ENCODE measurements at regions not wholly inside any gene's neighbourhood (a gene's known extent, or its start where the extent isn't known, plus 50 kb on each side); places are given as distances from the start of the nearest gene placed in this dataset.

DNA sequence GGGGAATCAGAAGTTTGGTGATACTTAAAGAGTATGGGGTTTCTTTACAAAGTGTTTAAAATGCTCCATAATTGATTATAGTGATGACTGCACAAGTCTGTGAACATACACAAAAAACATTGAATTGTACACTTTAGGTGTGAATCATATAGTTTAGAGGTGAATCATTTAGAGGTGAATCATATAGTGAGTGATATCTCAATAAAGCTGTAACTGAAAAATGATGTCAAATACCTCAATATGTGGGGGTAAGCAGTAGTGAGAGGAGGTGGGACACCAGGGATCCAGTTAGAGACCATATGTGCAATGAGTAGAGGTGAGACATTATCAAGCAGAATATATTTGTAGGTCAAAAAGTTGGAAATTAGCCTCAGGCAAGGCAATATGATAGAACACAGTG lies 264.5 kb downstream of the PMP22 start:
- H3K27ac Mint-ChIP-seq, result no peak overlapping the region
- no peak overlapping the region for H2AFZ ChIP-seq (replicated peaks)
- H3F3A ChIP-seq (ENCODE audit: low read depth), result no peaks in the 10 kb centered on the region
- peaks cover 4% of the 10 kb centered on the region for H3K9me3 Mint-ChIP-seq
- no peaks in the 10 kb centered on the region for H3K79me2 ChIP-seq (ENCODE audit: low read depth)
- H3K27me3 ChIP-seq, result no peaks in the 10 kb centered on the region
- peaks cover 4% of the 10 kb centered on the region for H3K9me3 ChIP-seq (ENCODE audit: low read depth)
- H3K27ac ChIP-seq, result no peak overlapping the region
- H3K4me2 ChIP-seq, result no peak overlapping the region
- no peaks in the 10 kb centered on the region for H3K4me1 ChIP-seq
- DNase-seq (ENCODE audit: low spot score), result no peak
- no peak overlapping the region for H3K4me3 ChIP-seq
- peaks cover 3% of the 10 kb centered on the region for H3K27me3 Mint-ChIP-seq (ENCODE audit: insufficient read depth, low read depth)
- no peaks in the 10 kb centered on the region for H3K36me3 ChIP-seq
- no peaks in the 10 kb centered on the region for H3K36me3 Mint-ChIP-seq
- TF ChIP-seq EZH2 (IDR thresholded peaks at IDR 0.05), result no peak
- TF ChIP-seq EZH2phosphoT487 (IDR thresholded peaks at IDR 0.05), result no peak
- TF ChIP-seq, protein P1, sequence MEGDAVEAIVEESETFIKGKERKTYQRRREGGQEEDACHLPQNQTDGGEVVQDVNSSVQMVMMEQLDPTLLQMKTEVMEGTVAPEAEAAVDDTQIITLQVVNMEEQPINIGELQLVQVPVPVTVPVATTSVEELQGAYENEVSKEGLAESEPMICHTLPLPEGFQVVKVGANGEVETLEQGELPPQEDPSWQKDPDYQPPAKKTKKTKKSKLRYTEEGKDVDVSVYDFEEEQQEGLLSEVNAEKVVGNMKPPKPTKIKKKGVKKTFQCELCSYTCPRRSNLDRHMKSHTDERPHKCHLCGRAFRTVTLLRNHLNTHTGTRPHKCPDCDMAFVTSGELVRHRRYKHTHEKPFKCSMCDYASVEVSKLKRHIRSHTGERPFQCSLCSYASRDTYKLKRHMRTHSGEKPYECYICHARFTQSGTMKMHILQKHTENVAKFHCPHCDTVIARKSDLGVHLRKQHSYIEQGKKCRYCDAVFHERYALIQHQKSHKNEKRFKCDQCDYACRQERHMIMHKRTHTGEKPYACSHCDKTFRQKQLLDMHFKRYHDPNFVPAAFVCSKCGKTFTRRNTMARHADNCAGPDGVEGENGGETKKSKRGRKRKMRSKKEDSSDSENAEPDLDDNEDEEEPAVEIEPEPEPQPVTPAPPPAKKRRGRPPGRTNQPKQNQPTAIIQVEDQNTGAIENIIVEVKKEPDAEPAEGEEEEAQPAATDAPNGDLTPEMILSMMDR (IDR thresholded peaks at IDR 0.05), result no peak
- H3K4me3 Mint-ChIP-seq, result no peak overlapping the region
- H4K20me1 ChIP-seq (ENCODE audit: low read depth), result no peaks in the 10 kb centered on the region
- no peak overlapping the region for H3K9ac ChIP-seq
- H3K4me1 Mint-ChIP-seq, result no peaks in the 10 kb centered on the region

DNA sequence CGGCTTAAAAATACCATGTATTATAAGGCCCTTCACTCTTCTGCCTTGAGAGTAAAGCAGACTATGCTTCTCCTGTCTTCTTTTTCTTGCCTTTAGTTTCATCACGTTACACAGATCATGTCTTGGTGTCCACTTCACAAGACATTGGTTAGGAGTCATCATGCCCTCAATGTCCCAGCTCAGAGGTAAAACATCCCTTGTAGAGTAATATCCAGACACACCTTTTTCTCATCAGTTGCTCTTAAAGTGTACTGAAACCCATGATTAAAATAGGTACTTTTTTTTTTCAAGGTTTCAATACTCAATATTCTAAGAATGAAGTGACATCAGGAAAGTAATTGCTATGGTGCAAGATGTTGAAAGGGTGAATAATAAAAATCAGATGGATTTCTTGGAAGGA lies 267.8 kb downstream of the PMP22 start:
- no peak overlapping the region for H3K27ac ChIP-seq
- no peaks in the 10 kb centered on the region for H3K27me3 ChIP-seq
- no peaks in the 10 kb centered on the region for H3K36me3 ChIP-seq
- no peak overlapping the region for H2AFZ ChIP-seq (replicated peaks)
- Mint-ChIP-seq H3K4me1 (no peaks in the 10 kb centered on the region), H3K9me3 (peaks cover 6% of the 10 kb centered on the region), H3K36me3 (no peaks in the 10 kb centered on the region), H3K27me3 (ENCODE audit: insufficient read depth, low read depth) (peaks cover 3% of the 10 kb centered on the region), H3K27ac (no peak overlapping the region), H3K4me3 (no peak overlapping the region)
- H3K9ac ChIP-seq, result no peak overlapping the region
- H3K4me1 ChIP-seq, result no peaks in the 10 kb centered on the region
- no peaks in the 10 kb centered on the region for H3F3A ChIP-seq (ENCODE audit: low read depth)
- no peak overlapping the region for H3K4me3 ChIP-seq
- no peaks in the 10 kb centered on the region for H3K79me2 ChIP-seq (ENCODE audit: low read depth)
- H3K9me3 ChIP-seq (ENCODE audit: low read depth), result peaks cover 4% of the 10 kb centered on the region
- no peaks in the 10 kb centered on the region for H4K20me1 ChIP-seq (ENCODE audit: low read depth)
- TF ChIP-seq EZH2phosphoT487 (IDR thresholded peaks at IDR 0.05) (no peak), EZH2 (IDR thresholded peaks at IDR 0.05) (no peak)
- TF ChIP-seq, protein P1 (IDR thresholded peaks at IDR 0.05), result no peak
- DNase-seq (ENCODE audit: low spot score), result no peak
- H3K4me2 ChIP-seq, result no peak overlapping the region

DNA sequence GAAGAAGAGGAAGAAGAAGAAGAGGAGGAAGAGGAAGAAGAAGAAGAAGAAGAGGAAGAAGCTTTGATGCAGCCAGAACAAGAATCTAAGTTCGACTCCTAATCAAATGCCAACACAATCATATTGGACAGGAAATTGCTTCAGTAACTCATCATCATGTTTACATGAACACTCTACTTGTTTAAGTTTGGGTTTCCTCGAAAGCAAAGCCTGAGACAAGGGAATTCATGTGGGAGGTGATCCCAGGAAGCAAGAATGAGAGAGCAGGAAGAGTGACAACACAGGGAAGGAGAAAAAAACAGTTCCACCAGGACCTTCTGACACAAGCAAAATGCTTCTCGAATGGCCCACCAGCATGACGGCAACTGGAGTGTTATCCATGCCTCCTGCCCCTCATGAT lies 279.0 kb downstream of the PMP22 start:
- Mint-ChIP-seq H3K27me3 (ENCODE audit: insufficient read depth, low read depth) (peaks cover 2% of the 10 kb centered on the region), H3K36me3 (no peaks in the 10 kb centered on the region), H3K9me3 (no peaks in the 10 kb centered on the region), H3K4me3 (no peak overlapping the region), H3K4me1 (no peaks in the 10 kb centered on the region), H3K27ac (no peak overlapping the region)
- Histone ChIP-seq H4K20me1 (ENCODE audit: low read depth) (no peaks in the 10 kb centered on the region), H3K36me3 (no peaks in the 10 kb centered on the region), H3K9me3 (ENCODE audit: low read depth) (no peaks in the 10 kb centered on the region), H3K4me1 (no peaks in the 10 kb centered on the region), H3F3A (ENCODE audit: low read depth) (no peaks in the 10 kb centered on the region), H3K27me3 (no peaks in the 10 kb centered on the region), H3K4me3 (no peak overlapping the region), H3K27ac (no peak overlapping the region), H3K4me2 (no peak overlapping the region), H3K9ac (no peak overlapping the region), H2AFZ (replicated peaks) (no peak overlapping the region), H3K79me2 (ENCODE audit: low read depth) (no peaks in the 10 kb centered on the region)
- TF ChIP-seq EZH2phosphoT487 (IDR thresholded peaks at IDR 0.05) (no peak), EZH2 (IDR thresholded peaks at IDR 0.05) (no peak)
- TF ChIP-seq, protein P1 (IDR thresholded peaks at IDR 0.05), result no peak
- no peak for DNase-seq (ENCODE audit: low spot score)
